Middle frontal gyrus (tissue), 1 donor: ENCODE measurements at regions not wholly inside any gene's neighbourhood (a gene's known extent, or its start where the extent isn't known, plus 50 kb on each side); places are given as distances from the start of the nearest gene placed in this dataset.
"Not testable (repeated sequence)": the region's sequence is repeated elsewhere in the genome, so short reads cannot be mapped to it uniquely, and the experiment has no call there.

ENCODE experiments used
- DNase-seq: peaks from one replicate; pipeline ENCODE4 v3.0.0-alpha.2; 2015; ENCODE audit warnings: low spot score; ENCODE audit errors: extremely low spot score

DNA sequence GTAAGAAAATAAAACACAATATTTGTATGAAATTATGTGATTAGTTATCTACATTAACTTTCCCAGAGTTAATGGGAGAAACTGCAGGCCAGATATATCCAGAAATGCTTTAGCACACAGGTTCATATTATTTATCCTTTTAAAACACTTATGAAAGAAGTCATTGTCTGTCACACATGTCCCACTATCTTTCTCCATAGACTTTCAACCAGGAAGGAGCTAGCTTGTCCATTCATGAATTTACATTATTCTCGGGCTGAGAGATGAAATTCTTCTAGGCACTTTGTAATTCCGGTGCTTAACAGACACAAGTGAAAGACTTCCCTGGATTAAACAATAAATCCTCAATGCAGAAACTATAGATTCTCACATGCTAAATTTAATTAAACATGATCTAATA is 1043.2 kb downstream of the CDH9 start:
- no peak for DNase-seq

DNA sequence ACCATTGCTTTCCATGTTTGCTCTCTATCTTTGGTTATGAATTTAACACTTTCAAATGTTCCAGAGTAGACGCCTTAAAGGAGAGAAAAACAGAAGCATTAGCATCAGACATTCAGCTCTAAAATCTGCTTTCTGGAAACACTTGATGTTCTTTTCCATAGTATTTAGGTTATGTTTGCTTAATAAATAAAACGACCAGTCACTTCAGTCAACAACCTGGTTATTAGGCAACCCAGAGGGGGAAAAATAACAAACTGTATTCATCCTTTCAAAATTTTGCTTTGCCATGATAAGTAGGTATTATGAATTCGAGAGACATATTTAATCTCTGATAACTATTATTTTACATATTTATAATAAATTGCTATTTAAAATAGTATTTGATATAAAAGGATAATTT is 1044.7 kb downstream of the CDH9 start:
- DNase-seq: no peak

GRCh38 chr5:25991639-25992038 is 1046.7 kb downstream of the CDH9 start:
- DNase-seq: no peak

GRCh38 chr5:25990771-25991170 is 1047.6 kb downstream of the CDH9 start:
- DNase-seq: no peak

DNA sequence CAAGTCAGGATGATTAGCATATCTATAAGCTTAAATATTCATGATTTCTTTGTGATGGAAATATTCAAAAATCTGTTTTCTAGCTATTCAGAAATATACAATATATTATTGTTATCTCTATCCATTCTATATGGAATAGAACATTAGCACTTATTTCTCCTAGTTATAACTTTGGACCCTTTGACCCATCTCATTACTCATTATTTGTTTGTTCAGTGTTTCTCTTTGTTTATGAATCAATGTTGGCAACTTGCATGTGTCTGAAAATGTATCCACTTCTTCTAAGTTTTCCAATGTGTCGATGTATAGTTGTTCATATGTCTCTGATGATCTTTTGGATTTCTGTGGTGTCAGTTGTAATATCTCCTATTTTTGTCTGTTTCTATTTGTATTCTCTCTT is 1059.3 kb downstream of the CDH9 start:
- no peak for DNase-seq

GRCh38 chr5:25975885-25976284 is 1062.5 kb downstream of the CDH9 start:
- DNase-seq: no peak

- DNase-seq: no peak
Observed at GRCh38 chr5:25974451-25974850, 1063.9 kb downstream of the CDH9 start.

- DNase-seq: no peak
Observed at GRCh38 chr5:25970906-25971489, 1067.4 kb downstream of the CDH9 start.

DNA sequence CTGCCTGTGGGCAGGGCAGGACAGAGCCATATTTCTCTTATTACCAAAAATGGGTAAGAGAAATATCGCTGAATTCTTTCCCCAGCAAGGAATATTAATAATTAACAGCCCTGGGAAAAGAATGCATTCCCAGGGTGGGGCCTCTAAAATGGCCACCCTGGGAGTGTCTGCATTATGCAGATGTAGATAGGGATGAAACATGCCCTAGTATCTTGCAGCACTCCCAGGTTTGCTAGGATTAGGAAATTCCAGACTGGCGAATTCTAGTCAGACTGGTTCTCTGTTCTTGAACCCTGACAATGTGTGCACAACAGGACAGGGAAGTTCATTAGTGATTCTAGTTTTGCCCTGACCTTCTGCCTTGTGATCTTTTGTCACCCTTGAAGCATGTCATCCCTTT is 1069.3 kb downstream of the CDH9 start:
- not testable (repeated sequence) for DNase-seq

GRCh38 chr5:25964009-25964372 is 1074.4 kb downstream of the CDH9 start:
- no peak for DNase-seq

GRCh38 chr5:25963251-25964008 is 1075.0 kb downstream of the CDH9 start:
- no peak for DNase-seq

DNA sequence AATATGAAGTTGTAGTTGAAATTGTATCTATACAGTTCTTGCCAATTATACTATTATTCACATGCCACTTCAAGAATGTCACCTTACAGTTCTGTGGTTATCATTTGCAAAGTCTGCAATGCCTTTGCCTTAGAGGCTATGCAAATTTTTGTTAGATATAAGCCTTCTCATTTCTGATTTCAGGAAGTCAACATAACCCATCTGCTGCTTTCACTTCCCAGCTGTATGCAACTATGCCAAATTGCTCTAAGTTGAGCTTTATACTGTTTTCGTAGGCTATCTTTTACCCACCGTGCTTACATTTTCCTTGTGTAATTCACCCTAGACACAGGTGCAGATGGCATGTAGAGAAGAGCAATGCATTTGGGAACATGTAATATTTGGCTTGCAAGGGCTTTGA is 1083.0 kb downstream of the CDH9 start:
- no peak for DNase-seq

GRCh38 chr5:25950681-25951080 is 1087.7 kb downstream of the CDH9 start:
- no peak for DNase-seq

GRCh38 chr5:25948278-25948677 is 1090.1 kb downstream of the CDH9 start:
- DNase-seq: no peak

- no peak for DNase-seq
Observed at GRCh38 chr5:25944786-25945185, 1093.6 kb downstream of the CDH9 start.

DNA sequence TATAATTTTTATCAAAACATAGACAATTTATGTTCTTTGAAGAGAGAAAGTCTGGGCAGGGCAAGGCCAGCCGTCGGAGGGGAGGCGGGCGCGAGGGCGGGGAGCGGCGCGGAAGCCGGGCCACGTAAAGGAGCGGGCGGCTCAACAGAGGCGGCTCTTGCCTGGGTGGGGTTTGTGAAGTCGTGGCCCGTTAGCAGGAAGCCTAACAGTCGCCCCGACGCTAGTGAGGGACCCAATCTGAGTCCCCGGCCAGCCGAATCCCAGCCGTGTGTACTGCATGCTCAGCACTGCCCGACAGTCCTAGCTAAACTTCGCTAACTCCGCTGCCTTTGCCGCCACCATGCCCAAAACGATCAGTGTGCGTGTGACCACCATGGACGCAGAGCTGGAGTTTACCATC is 1129.2 kb downstream of the CDH9 start:
- DNase-seq: no peak

DNA sequence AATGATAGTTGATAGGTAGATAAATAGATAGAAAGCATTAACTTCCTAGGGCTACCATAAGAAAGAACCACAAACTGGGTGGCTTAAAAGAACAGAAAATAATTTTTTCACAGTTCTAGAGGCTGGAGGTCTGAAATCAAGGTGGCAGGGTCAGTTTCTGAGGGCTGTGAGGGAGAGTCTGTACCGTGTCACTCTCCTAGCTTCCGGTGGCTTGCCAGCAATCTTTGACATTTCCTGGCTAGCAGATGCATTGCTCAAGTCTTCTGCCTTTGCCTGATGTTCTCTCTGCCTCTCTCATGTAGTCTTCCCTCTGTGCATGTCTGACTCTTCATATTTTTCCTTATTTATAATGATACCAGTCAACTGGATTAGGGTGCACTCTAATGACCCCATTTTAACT is 1132.7 kb downstream of the CDH9 start:
- DNase-seq: no peak

DNA sequence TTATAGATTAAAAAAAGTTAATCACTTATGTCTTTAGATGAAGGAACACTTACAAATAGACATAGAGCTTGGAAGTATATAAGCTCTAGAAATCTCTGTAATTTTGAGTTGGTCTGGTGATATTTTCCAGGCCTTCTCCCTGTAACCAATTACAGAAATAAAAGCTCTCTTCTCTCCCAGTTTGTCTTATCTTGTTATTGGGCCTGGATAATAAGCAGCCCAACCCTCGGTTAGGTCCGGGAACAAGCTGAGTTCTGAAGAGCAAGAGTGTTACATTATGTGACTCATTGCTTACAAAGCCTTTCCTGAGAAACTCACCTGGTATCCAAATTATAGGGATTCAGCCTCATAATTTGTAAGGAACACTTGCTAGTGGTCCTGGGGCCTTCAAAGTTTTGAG is 1146.2 kb downstream of the CDH9 start:
- DNase-seq: no peak

DNA sequence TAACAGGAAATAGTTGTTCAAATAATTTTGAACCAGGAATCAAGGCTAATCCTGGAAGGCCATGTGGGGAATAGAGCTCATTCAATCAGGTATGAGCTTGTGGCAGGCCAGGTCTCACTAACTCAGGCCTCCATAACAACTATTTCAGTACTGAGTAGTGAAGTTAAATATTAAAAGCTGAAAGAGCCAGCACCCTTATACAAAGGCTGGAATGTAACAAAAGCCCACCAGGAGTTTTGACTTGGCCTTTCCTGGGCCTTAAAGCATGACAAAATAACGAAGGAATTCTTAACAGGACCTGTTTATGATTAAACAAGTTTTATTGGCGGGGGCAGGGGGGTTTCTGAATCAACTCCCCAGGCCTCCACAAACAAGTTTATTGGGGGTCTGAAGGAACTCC is 1146.7 kb downstream of the CDH9 start:
- DNase-seq: no peak

- no peak for DNase-seq
Observed at GRCh38 chr5:25881318-25882036, 1156.9 kb downstream of the CDH9 start.

DNA sequence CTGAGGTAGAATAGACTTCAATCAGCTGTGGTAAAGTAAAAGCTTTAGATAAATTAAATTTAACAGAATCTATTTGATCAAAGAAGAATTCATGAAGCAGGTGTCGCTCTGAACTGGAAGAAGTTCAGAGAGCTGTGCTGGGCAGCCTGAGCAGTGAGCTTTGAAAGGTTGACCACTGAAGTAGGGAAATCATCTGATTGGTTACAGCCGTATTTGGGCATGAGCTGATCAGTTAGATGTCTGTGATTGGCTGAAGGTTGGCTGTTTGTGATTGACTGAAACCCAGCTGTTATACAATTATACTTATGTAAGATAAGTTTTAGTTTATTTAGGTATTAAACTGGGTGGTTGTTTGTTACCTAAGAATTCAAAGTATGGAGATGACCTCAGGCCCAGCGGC is 1174.6 kb downstream of the CDH9 start:
- no peak for DNase-seq

GRCh38 chr5:25862276-25862675 is 1176.1 kb downstream of the CDH9 start:
- DNase-seq: no peak

DNA sequence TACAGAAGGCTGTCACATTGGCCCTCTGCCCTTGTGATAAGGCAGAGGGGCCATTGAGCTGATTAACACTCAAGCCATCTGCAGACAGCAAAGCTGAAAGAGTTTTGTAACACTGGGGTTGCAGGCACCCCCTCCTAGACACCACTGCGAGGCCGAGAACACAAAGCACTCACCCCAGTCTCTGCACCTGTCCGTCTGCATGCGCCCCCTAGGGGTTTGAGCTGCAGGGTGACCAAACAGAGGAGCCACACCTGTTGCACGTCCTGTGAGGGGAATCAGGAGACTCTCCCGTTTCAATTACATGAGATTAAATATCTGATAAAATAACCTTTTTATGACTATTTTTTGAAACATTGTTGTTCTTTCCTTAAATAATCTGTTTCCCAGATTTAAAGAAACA is 1180.4 kb downstream of the CDH9 start:
- DNase-seq: no peak
